ENCODE measurements at regions not wholly inside any gene's neighbourhood (a gene's known extent, or its start where the extent isn't known, plus 50 kb on each side); places are given as distances from the start of the nearest gene placed in this dataset.

- H2AFZ ChIP-seq, result no peak overlapping the region
- no peak for DNase-seq (ENCODE audit: low spot score)
Observed at GRCh38 chr20:40470445-40471260, 218.4 kb downstream of the MAFB start.

GRCh38 chr20:40468759-40469158 lies 220.3 kb downstream of the MAFB start:
- no peaks in the 10 kb centered on the region for H3K9me3 ChIP-seq (ENCODE audit: low read depth)
- H3K4me3 ChIP-seq, result no peak overlapping the region
- DNase-seq (ENCODE audit: low spot score), result no peak
- H3K27ac ChIP-seq, result no peak overlapping the region
- no peak overlapping the region for H3K4me2 ChIP-seq
- H3K27me3 ChIP-seq, result no peaks in the 10 kb centered on the region
- TF ChIP-seq EZH2phosphoT487 (IDR thresholded peaks at IDR 0.05; ENCODE audit: low read depth, severe bottlenecking, unreplicated experiment) (no peak), EZH2 (IDR thresholded peaks at IDR 0.05; ENCODE audit: borderline replicate concordance) (no peak), CTCF (IDR thresholded peaks at IDR 0.05; ENCODE audit: poor library complexity) (no peak)
- no peaks in the 10 kb centered on the region for H4K20me1 ChIP-seq (ENCODE audit: insufficient read depth, poor library complexity, severe bottlenecking)
- H3K4me1 ChIP-seq (ENCODE audit: insufficient read depth), result no peaks in the 10 kb centered on the region
- H3K9me2 ChIP-seq (replicated peaks; ENCODE audit: insufficient read depth), result no peaks in the 10 kb centered on the region
- H3K36me3 ChIP-seq (replicated peaks; ENCODE audit: insufficient read depth, low read depth), result no peaks in the 10 kb centered on the region
- no peak overlapping the region for H2AFZ ChIP-seq
- 98% methylated on average over 3 of the region's 3 CpGs for WGBS (ENCODE audit: low lambda C conversion rate, missing lambda C conversion rate)
- H3K79me2 ChIP-seq, result no peaks in the 10 kb centered on the region

More at GRCh38 chr20:40470445-40471260, 218.4 kb downstream of the MAFB start:
- no peaks in the 10 kb centered on the region for H3K36me3 ChIP-seq (replicated peaks; ENCODE audit: insufficient read depth, low read depth)
- H3K4me1 ChIP-seq (ENCODE audit: insufficient read depth), result no peaks in the 10 kb centered on the region
- no peak overlapping the region for H3K27ac ChIP-seq
- no peaks in the 10 kb centered on the region for H3K9me2 ChIP-seq (replicated peaks; ENCODE audit: insufficient read depth)
- no peaks in the 10 kb centered on the region for H4K20me1 ChIP-seq (ENCODE audit: insufficient read depth, poor library complexity, severe bottlenecking)
- WGBS (ENCODE audit: low lambda C conversion rate, missing lambda C conversion rate), result 88% methylated on average over 12 of the region's 14 CpGs
- no peak overlapping the region for H3K4me2 ChIP-seq
- no peak overlapping the region for H3K4me3 ChIP-seq
- H3K9me3 ChIP-seq (ENCODE audit: low read depth), result no peaks in the 10 kb centered on the region
- H3K27me3 ChIP-seq, result no peaks in the 10 kb centered on the region
- H3K79me2 ChIP-seq, result no peaks in the 10 kb centered on the region
- TF ChIP-seq EZH2phosphoT487 (IDR thresholded peaks at IDR 0.05; ENCODE audit: low read depth, severe bottlenecking, unreplicated experiment) (no peak), EZH2 (IDR thresholded peaks at IDR 0.05; ENCODE audit: borderline replicate concordance) (no peak), CTCF (IDR thresholded peaks at IDR 0.05; ENCODE audit: poor library complexity) (no peak)

- Histone ChIP-seq H3K4me3 (no peak overlapping the region), H3K9me3 (ENCODE audit: low read depth) (no peaks in the 10 kb centered on the region), H2AFZ (no peak overlapping the region), H3K9me2 (replicated peaks; ENCODE audit: insufficient read depth) (no peaks in the 10 kb centered on the region), H3K27me3 (no peaks in the 10 kb centered on the region), H3K4me1 (ENCODE audit: insufficient read depth) (no peaks in the 10 kb centered on the region), H3K79me2 (no peaks in the 10 kb centered on the region), H4K20me1 (ENCODE audit: insufficient read depth, poor library complexity, severe bottlenecking) (no peaks in the 10 kb centered on the region), H3K4me2 (no peak overlapping the region), H3K27ac (no peak overlapping the region), H3K36me3 (replicated peaks; ENCODE audit: insufficient read depth, low read depth) (no peaks in the 10 kb centered on the region)
- TF ChIP-seq EZH2 (IDR thresholded peaks at IDR 0.05; ENCODE audit: borderline replicate concordance), result no peak
- TF ChIP-seq EZH2phosphoT487 (IDR thresholded peaks at IDR 0.05; ENCODE audit: low read depth, severe bottlenecking, unreplicated experiment), result no peak
- no peak for TF ChIP-seq CTCF (IDR thresholded peaks at IDR 0.05; ENCODE audit: poor library complexity)
- WGBS (ENCODE audit: low lambda C conversion rate, missing lambda C conversion rate), result 81% methylated on average over 8 of the region's 8 CpGs
- no peak for DNase-seq (ENCODE audit: low spot score)
Observed at GRCh38 chr20:40467703-40468411, 221.2 kb downstream of the MAFB start.
